ENCODE measurements at regions not wholly inside any gene's neighbourhood (a gene's known extent, or its start where the extent isn't known, plus 50 kb on each side); places are given as distances from the start of the nearest gene placed in this dataset.
A peak's percentile ranks its signal among the peaks of the same experiment; 100 is the strongest.
"Not testable (repeated sequence)": the region's sequence is repeated elsewhere in the genome, so short reads cannot be mapped to it uniquely, and the experiment has no call there.

GRCh38 chr7:119943942-119944600 is 328.9 kb upstream of the KCND2 start:
- no peak for DNase-seq

GRCh38 chr7:119944601-119944972 is 328.4 kb upstream of the KCND2 start:
- no peak for DNase-seq

- DNase-seq = no peak
Observed at GRCh38 chr7:119945822-119946221, 327.2 kb upstream of the KCND2 start.

GRCh38 chr7:119949053-119949452 is 323.9 kb upstream of the KCND2 start:
- DNase-seq = no peak

GRCh38 chr7:119950390-119951041 is 322.5 kb upstream of the KCND2 start:
- DNase-seq = not testable (repeated sequence)

- DNase-seq = not testable (repeated sequence)
Observed at GRCh38 chr7:119951614-119952013, 321.4 kb upstream of the KCND2 start.

- DNase-seq = no peak
Observed at GRCh38 chr7:119957335-119957734, 315.6 kb upstream of the KCND2 start.

GRCh38 chr7:119959811-119960210 is 313.2 kb upstream of the KCND2 start:
- DNase-seq = no peak

- DNase-seq = no peak
Observed at GRCh38 chr7:119963654-119964053, 309.3 kb upstream of the KCND2 start.

- no peak for DNase-seq
Observed at GRCh38 chr7:119964065-119964464, 308.9 kb upstream of the KCND2 start.

- DNase-seq = peak in 1 of 3 donors; percentile 8
Observed at GRCh38 chr7:119964788-119965542, 308.0 kb upstream of the KCND2 start.

- no peak for DNase-seq
Observed at GRCh38 chr7:119967221-119967620, 305.8 kb upstream of the KCND2 start.

GRCh38 chr7:119968411-119968810 is 304.6 kb upstream of the KCND2 start:
- not testable (repeated sequence) for DNase-seq

GRCh38 chr7:119969054-119969453 is 303.9 kb upstream of the KCND2 start:
- no peak for DNase-seq

- DNase-seq = no peak
Observed at GRCh38 chr7:119969763-119970162, 303.2 kb upstream of the KCND2 start.

GRCh38 chr7:119974972-119975371 is 298.0 kb upstream of the KCND2 start:
- no peak for DNase-seq

- DNase-seq = no peak
Observed at GRCh38 chr7:119982884-119983283, 290.1 kb upstream of the KCND2 start.

- DNase-seq = no peak
Observed at GRCh38 chr7:119983468-119983867, 289.5 kb upstream of the KCND2 start.

- no peak for DNase-seq
Observed at GRCh38 chr7:119984247-119984646, 288.7 kb upstream of the KCND2 start.

GRCh38 chr7:119988401-119988800 is 284.6 kb upstream of the KCND2 start:
- no peak for DNase-seq

- no peak for DNase-seq
Observed at GRCh38 chr7:119994928-119995327, 278.0 kb upstream of the KCND2 start.

- DNase-seq = no peak
Observed at GRCh38 chr7:119996634-119997033, 276.3 kb upstream of the KCND2 start.

All from muscle of back (tissue), 3 donors.